IPS DF 4.7 (cell line): ENCODE measurements at regions not wholly inside any gene's neighbourhood (a gene's known extent, or its start where the extent isn't known, plus 50 kb on each side); places are given as distances from the start of the nearest gene placed in this dataset.

Source experiments
- DNase-seq: peaks from one replicate; pipeline ENCODE4 v3.0.0-alpha.2; 2013; ENCODE audit warnings: low spot score; ENCODE audit errors: extremely low read depth

DNA sequence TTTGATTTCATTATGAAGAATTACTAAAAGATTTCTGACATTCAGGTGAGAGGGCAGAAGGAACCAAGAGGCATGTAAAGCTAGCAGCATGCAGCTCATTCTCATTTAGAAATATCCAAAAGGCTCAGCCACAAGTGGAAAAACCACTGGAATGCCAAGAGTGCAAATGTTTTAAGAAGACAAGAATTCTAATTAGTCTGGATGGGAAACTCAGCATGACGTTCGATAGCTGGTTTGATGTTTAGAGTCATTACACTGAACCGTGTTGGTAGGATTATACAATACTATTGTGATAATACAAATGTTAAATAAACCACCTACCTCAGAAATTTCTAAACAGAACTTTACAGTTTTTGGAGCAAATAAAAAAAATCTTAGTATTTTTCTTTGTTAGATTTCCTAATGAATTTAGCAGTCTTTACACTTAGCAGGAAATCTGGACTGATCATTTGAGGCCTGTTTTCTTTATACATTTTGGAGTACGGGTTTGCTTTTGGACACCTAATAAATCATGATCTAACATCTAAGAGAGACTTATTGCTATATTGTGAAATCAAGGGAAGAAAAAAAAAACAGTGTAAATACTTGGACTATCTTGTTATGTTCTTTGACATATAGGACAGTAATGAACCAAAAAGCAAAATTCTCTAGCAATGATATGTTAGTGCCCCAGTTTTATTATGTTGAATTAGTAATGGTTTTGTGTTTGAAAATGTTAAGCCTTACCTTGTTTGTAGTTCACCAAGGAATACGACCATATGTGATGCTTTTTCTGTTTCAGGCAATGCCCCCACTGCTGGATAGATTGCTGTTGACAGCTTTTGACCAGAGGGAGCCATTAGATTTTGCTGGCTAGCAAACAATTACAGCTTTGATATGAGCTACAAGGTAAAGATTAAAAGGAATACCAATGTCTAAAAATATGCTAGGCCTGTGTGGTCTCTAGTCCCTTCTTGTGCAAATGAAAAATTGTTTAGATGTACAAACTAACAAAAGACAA lies 354.1 kb upstream of the SEMA3A start:
- DNase-seq: peak; percentile 25

DNA sequence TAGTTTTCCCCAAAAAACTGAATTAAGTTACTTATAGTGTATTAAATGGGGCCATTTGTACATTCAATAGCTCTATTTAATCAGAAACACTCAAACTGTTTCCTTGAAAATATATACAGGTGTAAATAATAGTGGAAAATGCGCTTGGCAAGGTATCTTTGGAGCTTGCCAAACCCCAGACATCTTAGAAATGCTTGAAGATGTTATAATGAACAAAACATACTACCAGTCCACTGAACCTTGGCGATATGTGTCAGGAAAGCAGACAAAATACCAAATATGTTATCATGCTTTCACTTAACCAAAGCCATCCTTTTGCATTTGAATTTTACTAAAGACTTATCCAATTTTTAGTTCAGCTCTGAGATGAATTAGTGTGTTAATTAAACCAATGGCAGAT lies 352.7 kb upstream of the SEMA3A start:
- DNase-seq: no peak

DNA sequence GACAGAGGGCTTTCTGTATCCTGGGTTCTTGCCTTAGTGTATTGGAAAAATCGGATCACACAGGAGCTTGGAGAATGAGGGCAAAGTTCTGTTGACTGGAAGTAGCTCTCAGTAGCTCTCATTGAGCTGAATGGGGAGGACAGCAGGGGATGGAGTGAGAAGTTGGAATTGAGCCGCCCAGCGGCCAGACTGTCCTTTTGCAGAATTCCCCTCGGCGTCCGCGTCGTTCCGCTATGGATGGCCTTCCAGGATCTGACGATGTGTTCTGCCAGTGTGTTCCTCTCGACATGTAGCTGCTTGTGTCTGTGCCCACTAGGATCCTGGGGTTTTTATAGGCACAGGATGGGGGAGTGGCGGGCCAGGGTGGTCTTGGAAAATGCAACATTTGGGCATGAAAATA lies 351.8 kb upstream of the SEMA3A start:
- DNase-seq: no peak

DNA sequence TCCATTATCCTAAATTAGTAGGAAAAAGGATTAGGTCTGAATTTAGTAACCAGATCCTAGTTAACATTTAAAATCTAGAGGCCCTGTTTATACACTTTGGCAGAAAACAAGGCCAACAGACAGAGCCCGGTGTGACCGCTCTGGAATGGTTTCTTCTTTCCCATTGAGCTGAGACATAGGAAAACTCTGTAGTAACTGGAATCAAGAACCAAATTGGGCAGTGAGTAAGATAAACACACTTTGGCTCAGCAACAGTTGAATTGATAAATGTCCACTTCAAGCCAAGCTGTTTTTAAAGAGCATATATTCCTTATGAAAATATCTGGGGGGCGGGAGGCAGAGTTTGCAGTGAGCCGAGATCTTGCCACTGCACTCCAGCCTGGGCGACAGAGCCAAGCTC lies 343.7 kb upstream of the SEMA3A start:
- no peak for DNase-seq

DNA sequence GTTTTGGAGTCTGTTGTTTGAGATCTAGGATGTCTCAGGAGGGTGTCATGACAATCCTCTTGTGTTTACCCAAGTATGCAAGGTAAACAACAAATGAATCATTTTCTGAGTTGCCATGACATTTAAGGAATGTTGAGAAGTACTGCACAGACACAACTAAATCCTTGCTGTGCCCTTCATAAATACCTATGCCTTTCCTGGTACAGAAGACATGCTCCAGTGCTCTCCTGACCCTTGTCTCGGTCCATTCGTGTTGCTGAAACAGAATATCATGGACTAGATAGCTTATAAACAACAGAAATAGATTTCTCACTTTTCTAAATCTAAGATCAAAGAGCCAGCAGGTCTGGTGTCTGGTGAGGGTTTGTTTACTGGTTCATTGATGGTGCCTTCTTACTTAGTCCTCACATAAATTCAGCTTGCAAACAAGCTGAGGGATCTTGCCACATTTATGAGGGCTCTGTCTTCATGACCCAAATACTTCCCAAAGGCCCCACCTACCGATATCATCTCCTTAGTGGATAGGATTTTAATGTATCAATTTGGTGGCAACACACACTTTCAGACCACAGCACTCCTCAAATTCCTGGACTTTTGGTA lies 341.8 kb upstream of the SEMA3A start:
- no peak for DNase-seq

DNA sequence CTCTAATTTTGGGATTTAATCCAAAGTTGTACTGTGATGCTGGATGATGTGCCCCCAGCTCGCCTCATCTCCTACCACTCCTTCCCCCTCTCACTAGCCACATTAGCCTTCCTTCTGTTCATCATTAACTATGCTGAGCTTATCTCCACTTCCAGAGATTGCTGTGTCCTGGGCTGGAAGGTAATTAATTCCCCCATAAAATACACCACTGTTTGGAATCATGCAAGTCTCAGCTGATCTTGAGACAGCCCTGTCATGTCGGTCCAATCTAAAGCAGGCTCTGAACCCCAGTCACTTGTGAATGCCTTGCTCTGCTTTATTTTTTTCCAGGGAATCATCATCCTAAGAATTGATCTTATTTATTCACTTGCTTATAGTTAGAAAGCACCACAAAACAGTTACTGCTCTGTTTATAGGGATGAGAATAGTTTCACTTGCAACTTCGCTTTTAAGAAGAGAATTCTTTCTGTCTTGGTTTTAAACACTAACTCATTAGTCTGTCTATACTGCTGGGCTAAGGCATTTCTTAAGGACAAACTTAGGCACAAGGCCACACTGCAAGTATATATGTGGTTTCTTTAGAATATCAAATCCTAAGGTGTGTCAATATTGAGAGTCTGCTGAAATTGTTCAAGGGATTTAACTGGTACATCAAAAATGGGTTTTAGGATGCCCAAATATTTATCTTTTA lies 341.1 kb upstream of the SEMA3A start:
- no peak for DNase-seq

DNA sequence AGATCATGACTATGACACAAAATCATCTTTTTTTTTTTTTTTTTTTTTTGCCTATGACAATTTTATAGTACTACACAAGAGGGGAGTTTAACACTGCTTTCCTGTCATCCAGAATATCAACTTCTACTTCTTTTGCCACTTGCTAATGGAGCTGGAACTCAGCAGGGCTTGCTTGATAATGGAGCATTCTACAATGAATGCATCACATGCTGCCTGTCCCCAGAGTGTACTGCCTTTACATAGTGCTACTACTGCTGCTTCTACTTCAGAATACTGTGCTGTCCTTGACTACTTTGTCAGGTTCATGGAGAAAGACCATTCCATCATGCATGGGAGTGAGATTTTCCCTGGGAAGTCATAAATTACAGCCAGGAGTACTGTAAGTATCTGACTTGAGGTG lies 338.6 kb upstream of the SEMA3A start:
- no peak for DNase-seq

DNA sequence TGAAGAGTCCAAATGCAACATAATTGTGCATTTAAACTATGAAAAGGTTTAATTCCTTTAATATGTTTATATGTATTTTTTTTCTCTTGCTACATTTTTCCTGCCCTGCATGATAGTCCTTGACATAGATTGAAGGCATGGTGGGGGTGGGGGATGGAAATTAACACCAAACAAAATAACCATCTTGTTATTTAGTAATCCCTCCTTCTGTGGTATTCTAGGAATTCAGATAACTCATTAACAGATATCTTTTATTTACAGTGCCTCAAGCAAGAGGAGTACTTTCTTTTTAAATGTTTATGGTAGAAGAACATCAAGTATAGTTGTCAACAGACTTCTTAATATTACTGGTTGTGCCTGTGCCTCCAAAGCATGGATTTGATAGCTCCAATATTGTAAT lies 337.6 kb upstream of the SEMA3A start:
- DNase-seq: no peak

DNA sequence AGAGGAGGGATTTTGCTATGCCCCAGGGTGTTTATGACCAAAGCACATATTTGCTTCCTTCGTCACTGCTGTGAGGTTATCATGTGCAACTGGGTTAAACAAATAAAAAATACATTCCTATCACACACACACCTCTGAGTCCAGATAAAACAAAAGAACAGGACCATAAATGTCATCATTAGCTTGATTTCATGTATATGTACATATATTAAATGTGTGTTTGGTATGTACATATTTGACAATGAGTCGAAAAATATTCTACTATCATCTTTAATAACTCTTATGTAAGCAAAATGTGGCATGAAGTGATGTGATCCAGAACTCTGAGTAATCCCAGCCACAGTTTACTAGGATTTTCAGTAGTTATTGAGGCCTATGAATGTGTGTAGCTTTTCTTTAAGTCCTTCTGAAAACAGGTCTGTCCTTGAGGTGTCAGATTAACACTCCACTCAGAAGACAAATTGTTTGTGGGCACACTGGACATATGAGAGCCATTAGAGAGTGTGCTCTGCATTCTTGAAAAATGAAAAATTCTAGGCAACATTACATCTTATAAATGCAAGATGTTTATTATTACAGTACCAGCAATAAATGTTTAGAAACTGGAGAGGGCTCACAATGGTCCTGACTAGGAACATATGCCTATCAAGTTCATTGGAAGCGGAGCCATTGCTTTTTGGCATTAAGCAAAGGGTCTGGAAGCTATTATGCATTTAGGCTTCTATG lies 335.1 kb upstream of the SEMA3A start:
- DNase-seq: no peak

DNA sequence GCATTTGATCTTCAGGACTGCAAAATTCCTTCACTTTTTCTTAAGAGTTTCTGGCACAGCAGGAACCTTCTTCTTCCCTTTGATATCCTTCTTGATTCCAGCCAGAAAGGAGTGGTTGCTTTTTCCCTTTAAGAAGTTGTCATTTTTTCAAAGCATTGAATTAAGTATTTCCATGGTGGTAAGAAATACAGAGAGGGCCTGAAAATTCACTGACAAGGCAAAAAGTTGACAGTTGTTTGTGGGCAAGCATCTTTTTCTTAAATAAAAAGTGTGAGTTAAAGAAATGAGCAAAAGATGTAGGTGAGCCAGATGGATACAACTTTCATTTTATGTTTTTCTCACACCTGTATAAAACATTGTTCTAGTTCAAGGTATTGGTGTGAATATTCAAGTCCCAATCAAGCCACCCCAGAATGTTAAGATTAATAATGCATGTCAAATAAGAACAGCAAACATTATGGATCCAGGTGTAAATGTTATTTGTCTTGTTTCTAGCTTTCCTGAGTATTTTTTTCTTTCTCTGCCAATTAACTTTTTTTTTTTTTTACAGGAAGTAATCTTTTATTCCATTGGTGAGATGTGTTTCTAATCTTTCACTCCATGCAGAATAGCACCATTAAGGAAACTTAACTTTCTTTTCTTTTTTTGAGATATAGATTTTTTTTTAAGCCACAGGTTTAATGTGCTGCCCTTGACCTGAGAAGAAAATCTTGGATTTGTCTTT lies 334.3 kb upstream of the SEMA3A start:
- DNase-seq: no peak

DNA sequence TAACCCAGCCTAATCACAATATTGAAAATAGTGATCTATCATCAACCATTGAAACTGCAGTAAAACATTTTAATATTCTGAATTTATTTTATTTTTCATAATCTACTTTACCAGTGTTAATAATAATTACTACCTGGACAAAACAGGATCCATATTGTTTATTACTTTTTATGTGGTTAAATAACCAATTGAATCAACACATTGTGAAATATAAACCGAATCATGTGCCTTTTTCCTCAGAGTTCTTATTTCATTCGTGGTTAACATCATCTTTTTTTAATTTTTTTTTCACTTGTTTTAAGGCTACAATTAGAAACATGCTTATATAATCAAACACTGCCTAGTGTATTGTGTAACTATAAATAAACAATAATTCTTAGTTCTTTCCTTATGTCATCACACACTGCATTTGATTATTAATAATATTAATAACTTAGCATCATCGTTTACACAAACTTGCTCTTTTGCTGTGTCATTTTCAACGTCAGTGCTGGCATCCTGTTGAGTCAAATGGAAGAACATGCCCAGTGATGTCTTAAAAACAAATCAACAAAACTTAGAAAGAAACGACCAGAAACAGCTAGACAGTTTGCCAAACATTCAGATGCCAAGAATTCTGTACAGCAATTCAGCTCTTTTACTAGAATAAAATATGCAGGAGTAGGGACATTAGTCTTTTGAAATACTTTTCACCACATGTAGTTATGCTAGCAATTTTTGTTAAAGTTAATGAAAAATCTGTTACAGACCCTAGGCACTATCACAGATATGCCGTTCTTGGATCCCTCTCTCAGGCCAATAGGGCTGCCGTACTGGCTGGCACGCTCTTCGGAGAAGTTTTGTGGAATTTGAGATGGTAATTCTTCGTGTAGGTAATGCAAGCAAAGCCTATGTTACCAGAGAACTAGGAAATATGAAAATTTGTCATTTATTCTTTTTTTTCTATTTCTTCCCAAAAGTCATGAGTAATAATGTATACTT lies 330.4 kb upstream of the SEMA3A start:
- DNase-seq: no peak

DNA sequence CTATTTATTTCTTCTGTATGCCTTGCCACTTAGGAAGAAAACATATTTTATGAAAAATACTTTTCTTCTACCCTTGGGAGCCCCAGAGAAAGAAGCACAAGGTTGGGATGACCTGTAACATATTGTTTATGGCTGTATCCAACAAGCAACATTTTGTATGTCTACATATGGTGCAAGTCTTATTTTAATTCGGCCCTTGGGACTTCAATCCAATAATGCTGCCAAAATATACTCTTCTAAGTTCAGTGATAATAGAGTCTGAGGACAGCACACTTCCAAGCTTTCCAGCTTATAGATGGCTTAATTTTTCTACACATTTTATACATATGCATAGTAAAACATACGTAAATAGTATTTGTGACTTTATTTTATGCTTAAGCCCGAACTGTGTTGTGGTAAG lies 318.5 kb upstream of the SEMA3A start:
- no peak for DNase-seq

DNA sequence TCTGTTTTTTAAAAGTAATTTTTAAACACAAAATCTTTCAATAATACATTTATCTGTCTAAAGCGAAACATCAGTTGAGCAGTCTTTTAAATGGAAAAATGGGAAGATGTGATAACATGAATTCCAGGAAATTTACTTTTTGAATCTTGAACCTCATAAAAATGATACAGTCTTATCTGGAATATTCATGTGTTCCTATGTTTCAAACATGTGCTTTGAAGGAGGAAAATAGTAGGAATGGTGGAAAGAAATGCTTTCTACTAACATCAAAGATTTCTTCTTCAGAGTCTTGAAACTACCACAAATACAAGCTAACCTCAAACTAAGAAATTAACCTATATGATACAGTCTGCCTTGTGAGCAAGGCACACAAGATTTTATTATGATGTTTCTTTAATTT lies 317.5 kb upstream of the SEMA3A start:
- no peak for DNase-seq

DNA sequence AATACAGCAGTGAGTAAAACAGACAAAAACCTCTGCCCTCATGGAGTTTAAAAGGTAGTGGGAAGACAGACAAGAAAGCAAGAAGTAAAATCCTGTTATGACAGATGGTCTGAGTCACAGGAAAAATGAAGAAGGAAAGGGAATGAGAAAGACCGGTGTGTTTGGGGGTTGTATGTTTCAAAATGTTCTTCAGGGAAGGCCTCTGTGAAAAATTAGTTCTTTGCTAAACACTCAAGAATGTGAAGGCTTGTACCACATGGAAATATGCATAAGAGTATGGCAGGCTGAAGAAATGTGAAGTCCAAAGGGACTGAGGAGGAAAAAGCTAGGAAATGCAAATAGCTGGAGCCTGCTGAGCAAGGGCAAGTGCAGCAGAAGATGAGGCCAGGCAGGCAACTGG lies 315.9 kb upstream of the SEMA3A start:
- no peak for DNase-seq

DNA sequence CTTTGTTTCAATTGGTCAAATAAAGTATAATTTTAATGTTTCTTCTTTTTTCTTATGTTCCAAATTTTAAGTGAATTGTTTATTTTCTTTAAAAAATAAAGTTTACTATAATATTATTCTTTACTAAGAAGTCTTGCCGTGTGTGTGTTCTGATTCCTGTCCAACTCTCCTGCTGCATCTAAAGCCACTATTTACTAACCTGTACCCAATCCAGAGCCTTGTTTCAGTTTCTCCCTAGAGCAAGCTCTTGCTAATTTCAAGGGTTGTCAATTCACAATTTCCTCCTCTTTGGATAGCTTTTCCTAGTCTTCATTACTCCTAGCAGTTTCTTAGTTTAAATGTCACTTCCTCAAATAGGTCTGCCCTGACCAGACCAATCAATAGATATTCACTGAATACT lies 314.9 kb upstream of the SEMA3A start:
- DNase-seq: no peak

DNA sequence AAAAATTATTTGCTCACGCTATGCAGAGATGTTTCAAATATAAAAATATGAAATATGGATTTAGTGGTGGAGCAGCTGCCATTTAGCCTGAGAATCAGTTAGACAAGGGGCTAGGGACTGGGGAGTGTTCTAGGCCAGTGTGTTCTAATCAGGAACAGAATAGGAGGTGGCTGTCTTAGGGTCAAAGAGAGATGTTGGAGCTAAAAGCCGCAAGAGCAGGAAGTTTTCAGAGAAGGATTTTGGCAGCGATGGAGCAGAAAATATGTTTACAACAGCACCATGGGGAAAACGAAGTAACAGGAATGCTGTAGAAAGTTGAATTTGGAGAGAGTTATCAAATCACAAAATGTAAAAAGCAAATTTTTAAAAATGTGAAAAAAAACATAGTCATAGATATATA lies 314.0 kb upstream of the SEMA3A start:
- no peak for DNase-seq

DNA sequence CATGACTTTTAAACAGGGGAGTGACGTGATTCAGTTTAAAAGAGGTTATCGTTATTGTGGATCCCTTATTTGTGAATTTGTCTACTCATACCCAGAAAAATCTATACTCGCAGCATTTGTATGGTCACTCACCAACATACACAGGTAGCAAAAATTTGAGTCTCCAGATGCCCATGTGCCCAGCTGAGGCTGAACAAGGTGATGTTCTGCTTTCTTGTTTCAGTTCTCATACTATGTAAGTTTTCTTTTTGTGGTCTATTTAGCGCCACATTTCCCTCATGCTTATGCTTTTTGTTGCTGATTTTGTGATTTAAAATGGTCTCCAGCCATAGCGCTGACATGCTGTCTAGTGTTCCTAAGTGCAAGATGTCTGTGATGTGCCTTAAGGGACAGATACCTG lies 312.9 kb upstream of the SEMA3A start:
- DNase-seq: no peak

DNA sequence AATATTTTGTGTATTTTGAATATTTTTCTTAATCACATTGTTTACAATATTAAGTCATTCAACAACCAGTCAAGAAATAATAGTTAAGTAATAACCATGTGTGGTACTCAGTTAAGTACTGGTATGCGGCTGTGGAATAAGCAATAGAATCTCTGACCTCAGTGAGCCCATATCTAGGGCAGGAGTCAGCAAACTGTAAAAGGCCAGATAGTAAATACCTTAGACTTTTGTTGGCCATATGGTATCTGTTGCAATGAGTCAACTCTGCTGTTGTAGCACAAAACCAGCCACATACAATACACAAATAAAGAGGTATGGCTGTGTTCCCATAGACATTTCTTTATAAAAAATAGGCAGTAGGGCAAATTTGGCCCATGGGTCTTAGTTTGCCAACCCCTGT lies 311.6 kb upstream of the SEMA3A start:
- no peak for DNase-seq

DNA sequence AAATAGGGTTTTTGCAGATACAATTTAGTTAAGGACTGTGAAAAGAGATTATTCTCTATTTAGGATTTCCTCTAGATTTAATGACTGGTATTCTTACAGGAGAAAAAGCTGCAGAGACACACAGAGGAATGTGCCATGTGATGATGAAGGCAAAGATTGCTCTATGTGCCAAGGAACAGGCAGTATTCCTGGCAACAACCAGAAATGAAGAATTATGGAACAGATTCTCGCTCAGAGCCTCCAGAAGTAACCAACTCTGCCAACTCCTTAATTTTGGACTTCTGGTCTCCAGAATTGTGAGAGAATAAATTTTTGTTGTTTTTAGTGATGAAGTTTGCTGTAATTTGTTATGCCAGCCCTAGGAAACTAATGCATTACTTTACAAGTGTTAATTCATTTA lies 307.6 kb upstream of the SEMA3A start:
- no peak for DNase-seq

DNA sequence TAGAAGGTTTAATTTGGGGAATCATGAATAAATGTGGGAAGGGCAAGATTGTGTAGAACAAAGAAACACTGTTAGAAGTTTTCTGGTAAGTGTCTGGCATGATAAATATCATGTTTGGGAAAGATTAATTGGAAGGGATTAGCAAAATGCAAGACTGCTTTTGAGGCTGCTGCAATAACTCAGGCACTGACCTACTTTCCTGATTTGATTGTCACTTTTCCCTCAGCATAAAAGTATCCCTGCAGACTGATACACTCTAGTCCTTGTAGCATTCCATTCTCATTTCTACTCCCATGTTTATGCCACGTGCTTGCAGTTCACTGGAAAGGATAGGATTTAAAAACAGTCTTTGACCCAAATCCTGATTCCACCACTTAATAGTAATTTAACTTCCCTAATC lies 303.3 kb upstream of the SEMA3A start:
- no peak for DNase-seq
